ENCODE measurements at regions not wholly inside any gene's neighbourhood (a gene's known extent, or its start where the extent isn't known, plus 50 kb on each side); places are given as distances from the start of the nearest gene placed in this dataset.

DNA sequence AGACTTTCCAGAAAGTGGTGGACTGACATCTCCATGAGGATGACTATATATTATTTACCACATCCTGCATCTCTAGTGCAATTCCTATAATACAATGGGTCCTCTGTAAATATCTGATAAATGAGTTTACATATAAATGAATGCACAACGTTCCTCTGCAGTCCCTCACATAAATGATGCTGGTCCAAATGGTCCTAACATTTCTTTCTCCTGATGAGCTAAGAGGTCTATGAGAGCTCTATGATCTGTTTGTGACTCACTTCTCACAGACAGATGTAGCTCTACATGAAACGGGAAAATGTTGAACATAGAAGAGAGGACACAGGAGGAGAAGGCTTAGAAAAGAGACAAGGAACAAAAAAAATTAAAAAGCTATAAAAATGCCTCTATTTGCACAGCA, 201.2 kb upstream of the PIK3C3 start:
- DNase-seq (ENCODE audit: low spot score), result no peak

DNA sequence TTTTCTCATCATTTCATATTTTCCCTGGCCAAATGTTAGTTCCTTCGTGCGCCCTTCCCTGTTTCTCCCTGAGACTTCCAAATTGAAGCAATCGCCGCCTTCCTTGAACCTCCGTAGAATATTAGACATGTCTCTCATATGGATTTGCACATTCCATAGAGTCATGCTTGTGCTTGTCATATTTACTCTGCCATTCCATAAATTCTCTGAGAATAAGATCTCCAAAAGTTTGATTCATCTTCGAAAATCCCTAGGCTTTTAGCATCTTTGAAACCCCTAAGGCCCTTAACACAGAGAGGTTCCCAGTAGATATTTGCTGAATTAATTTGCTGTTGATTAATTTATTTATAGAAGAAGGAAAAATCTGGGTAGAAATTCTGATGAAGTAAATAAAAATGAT, 202.2 kb upstream of the PIK3C3 start:
- DNase-seq (ENCODE audit: low spot score), result no peak

DNA sequence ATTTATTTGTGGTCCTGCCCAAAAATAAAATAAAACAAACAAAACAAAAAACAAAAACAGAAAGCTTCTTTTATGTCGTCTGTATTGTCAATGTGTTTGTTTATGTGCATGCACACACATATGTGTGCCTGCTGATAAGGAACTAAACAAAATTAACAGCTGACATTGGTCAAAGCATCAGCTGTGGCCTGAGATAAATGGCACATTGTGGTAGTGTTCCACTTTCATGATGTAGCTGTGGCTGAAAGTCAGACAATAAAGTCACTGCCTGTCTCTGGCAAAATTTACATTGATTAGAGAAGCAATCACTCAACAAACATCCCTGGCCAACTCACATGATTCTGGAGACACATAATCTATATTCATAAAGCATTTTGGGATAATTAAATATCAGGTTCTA, 203.4 kb upstream of the PIK3C3 start:
- DNase-seq (ENCODE audit: low spot score), result no peak

GRCh38 chr18:41751161-41751560, 203.9 kb upstream of the PIK3C3 start:
- DNase-seq (ENCODE audit: low spot score), result no peak

- no peak for DNase-seq (ENCODE audit: low spot score)
Measured at GRCh38 chr18:41747723-41748242, 207.3 kb upstream of the PIK3C3 start.

DNA sequence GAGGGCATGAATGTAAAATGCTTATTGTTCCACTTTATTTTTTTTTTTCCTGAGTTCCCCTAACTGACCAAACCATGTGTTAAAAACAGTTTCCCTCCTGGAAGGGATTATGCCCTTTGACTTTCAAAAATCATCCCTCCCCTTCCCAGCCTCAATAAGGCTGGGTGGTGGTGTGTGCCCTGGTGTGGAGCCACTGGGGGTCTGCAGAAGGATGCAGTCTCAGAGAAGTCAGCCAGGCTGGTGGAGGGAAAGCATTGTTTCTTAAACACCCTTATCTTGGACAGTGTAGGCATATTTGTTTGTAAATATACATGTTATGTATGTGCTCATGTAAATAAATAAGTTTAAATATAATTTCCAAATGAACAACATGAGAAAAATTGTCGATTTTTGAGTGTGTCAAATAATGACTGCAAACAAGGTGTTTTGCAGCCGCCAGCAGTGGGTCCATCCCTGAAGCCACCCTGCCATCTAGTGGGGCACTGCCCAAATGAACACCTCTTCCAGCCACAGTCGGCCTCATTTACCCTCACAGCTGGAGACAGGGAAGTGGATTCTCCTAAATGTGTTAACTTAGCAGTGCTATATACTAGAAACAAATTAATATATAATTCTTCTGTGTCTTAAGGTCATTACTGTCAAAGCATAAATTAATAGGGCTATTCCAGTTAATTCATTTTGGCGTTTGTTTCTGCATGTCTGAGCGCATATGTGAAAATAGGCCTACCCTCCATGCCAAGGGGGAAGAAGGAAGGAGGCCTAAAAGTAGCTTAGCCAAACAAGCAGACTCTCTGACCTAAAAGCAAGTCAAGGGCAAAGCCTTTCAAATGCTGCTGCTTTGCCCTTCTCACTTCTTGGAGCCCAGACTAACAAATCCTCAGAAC, 209.6 kb upstream of the PIK3C3 start:
- no peak for DNase-seq (ENCODE audit: low spot score)

DNA sequence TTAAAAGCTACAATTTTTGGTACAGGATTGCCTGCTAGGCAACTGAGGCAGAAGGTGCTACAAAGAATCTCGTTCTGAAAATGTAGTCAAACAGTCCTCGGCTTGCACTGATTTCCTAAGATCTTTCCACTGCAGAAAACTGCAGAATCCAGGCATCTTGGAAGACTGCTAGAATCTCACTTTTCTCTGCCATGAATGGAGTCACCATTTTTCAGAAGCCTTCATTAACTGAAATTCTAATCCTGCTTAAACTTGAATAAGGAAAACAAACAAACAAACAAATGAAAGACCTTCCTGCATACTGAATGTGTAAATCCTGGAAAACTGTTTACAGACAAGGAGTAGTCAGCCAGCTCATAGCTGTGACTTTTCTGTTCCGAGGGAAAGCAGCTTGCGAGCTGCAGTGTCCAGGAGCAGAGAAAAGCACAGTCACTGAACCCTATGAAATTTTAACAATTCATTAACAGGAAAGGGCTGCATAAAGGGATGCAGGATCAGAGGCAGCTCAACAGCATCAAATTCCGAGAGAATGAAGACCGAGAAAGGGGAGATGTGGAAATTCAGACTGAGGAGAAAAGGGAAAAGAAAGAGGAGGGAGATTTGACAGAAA, 210.5 kb upstream of the PIK3C3 start:
- no peak for DNase-seq (ENCODE audit: low spot score)

DNA sequence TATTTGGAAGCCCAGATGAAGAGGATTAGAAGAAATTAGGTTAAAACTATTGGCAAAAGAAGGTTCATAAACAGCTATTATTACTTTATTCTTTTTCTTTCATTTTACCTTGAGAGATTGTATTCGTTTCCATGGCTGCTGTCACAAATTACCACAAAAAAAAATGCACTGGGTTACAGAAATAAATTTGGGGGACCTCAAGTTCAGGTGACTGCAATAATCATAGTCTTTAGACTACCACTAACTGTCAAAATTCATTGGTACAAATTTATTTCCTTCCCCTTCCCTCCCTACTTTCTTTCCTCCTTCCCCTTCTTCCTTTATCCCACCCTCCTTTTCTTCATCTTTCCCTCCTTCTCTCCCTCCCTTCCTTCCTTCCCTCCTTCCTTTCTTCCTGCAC, 217.8 kb upstream of the PIK3C3 start:
- no peak for DNase-seq (ENCODE audit: low spot score)

DNA sequence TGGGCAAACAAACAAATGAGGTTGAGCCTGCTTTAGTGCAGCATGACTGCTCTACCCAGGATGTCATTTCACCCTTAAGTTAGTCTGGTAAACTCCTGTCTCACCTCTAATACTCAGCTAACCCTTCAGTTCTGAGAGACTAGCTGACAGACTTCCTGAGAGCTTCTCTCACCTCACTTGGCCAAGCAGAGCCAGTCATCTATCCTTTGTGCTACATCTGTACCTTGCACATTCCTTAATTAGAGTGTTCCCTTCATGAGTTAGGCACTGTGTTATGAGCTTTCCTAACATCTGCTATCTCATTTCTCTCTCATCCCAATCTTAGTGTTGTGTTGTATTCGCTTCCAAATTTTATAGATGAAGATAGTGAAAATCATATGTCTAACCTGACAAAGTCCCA, 220.1 kb upstream of the PIK3C3 start:
- DNase-seq (ENCODE audit: low spot score), result no peak

GRCh38 chr18:41732356-41732755, 222.7 kb upstream of the PIK3C3 start:
- DNase-seq (ENCODE audit: low spot score), result no peak

DNA sequence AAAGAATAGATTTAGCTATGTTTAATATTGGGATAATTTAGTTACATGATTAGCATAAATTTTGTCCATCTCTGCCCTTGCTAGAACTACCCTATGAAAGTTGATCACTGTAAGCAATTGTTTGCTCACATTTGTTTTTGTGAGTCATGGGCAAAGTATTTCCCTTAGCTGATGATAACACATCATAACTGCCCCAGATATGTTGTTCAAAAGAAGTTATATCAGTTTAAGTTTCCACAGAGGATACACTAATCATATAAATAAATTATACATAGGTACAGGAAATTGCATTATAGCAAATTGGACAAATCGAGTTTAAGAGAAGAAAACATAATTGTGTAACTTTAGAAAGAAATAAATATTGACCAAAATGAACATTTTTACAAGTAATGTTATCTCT, 223.2 kb upstream of the PIK3C3 start:
- no peak for DNase-seq (ENCODE audit: low spot score)

DNA sequence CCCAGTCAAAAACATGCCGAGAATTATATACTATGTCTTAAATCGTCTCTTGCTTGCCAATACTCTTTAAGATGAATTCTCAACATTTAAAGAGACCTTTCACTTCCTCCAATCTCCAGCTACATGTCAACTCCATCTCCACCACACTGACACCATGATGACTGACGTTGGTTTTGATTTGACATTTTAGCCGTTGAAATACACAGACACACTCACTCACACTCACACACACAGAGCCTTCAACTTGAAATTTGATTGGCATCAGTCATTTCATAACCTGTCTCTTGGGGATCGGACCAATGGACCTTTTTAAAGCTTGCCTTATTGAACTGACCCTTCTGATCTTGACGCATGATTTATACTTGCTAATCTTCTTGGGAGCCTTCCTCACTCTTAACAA, 230.8 kb upstream of the PIK3C3 start:
- no peak for DNase-seq (ENCODE audit: low spot score)

DNA sequence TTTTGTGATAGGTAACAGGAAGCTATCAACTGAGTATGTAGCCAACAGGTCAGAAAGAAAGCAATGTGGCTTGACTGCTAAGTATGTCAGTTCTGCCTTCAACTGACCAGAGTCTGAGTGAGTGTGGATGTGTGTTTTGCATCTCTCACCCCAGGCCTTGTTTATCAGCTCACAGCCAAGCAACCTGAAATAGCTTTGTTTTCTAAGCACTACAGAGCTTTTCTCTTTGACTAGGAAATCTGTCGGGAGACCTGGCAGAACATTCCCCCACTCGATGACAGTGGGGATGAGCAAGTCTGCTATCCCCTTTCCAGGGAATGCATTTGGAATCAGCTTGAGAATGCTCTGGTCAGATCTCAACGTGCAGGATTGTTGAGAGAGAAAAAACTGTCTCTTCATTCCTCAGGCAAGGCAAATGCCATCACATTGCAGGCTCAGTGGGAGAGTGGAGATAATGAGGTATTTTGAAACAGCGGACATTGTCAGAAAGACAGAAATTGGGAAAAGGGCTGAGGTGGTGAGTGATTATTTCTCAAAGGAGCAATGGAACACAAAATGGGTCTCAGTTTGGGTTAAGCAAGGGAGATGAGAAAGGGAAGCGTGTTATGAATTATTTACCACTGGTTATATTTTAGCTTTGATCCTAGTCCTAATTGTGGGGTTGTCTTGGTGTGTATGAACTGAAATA, 233.8 kb upstream of the PIK3C3 start:
- DNase-seq (ENCODE audit: low spot score), result no peak

- DNase-seq (ENCODE audit: low spot score), result no peak
Measured at GRCh38 chr18:41720226-41720625, 234.8 kb upstream of the PIK3C3 start.

- DNase-seq (ENCODE audit: low spot score), result no peak
Measured at GRCh38 chr18:41719808-41720207, 235.2 kb upstream of the PIK3C3 start.

DNA sequence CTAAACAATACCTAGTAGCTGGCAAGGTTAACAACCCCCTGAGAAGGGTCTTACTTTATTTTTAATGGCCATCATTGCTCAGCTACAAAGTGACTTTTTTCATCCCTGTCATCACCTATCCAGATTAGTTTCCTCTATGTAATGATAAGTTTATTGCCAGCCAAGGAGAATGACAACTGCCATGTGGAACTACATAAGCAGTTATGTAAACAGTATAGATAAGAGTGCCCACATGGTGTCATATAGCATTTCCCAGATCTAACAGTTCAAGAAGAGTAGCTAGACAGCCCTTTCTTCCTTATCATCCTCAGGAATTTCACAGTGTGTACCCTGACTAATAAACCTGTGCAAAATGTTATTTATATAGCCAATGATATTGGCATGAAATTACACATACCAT, 240.2 kb upstream of the PIK3C3 start:
- no peak for DNase-seq (ENCODE audit: low spot score)

GRCh38 chr18:41713969-41714825, 240.8 kb upstream of the PIK3C3 start:
- no peak for DNase-seq (ENCODE audit: low spot score)

DNA sequence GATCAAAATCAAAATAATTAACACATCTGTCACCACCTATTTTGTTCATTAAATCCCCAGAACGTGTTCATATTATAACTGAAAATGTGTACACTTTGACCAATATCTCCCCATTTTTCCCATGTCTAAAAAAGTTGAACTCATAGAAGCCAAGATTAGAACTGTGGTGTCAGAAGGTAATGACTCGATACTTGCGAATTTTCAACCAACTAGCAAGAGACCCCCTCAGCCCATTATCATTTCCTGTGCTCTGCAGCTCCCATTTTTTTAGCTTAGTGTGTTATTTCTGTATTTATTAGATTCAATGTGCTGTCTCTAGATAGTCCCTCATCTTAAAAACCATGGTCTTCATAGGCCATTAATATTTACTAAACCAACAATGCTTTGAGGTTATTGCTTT, 248.7 kb upstream of the PIK3C3 start:
- no peak for DNase-seq (ENCODE audit: low spot score)

GRCh38 chr18:41703744-41704530, 251.1 kb upstream of the PIK3C3 start:
- DNase-seq (ENCODE audit: low spot score), result no peak

GRCh38 chr18:41700416-41700815, 254.6 kb upstream of the PIK3C3 start:
- no peak for DNase-seq (ENCODE audit: low spot score)

DNA sequence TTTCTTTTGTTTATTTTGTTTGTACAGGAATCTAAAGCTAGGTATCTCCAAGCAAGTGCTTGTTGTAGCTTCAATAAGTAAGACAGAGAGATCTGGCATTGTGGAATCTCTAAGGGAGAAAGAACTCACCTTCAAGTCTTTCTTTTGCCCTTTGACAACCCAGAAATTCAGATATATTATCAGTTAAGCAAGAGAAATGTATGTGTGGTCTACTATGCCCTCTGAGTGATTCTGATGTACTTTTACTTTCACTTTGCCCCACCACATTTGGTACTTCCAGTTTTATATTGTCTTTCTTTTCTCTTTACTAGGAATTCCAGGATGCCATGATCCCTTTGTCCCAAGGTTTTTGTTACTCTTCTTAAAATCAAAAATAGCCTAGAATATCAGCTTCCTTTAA, 259.6 kb upstream of the PIK3C3 start:
- DNase-seq (ENCODE audit: low spot score), result no peak

Data from CD4-positive, alpha-beta T cell treated with Interleukin-15 for 4 hours (primary cell).